Suprapubic skin (tissue), 4 donors: ENCODE measurements at regions not wholly inside any gene's neighbourhood (a gene's known extent, or its start where the extent isn't known, plus 50 kb on each side); places are given as distances from the start of the nearest gene placed in this dataset.

Experiments
- DNase-seq, 2 donors: peaks; one replicate each; pipeline ENCODE4 v3.0.0-alpha.2; 2019; ENCODE audit warnings: low spot score in 2 of 2
- H3K27ac ChIP-seq: fragments of 200-600 bp; sonication (generic); one replicate; pipeline ENCODE4 v1.5.1; 2019
- H3K27me3 ChIP-seq: fragments of 200-600 bp; sonication (generic); one replicate; pipeline ENCODE4 v1.5.1; 2019
- H3K36me3 ChIP-seq: fragments of 200-600 bp; sonication (generic); one replicate; pipeline ENCODE4 v1.5.1; 2019
- H3K4me1 ChIP-seq: fragments of 200-600 bp; sonication (generic); one replicate; pipeline ENCODE4 v1.5.1; 2019
- H3K4me3 ChIP-seq: fragments of 200-600 bp; sonication (generic); one replicate; pipeline ENCODE4 v1.5.1; 2019; ENCODE audit warnings: mild to moderate bottlenecking
- H3K9me3 ChIP-seq: fragments of 200-600 bp; sonication (generic); one replicate; pipeline ENCODE4 v1.5.1; 2019
- EP300 ChIP-seq: sonication (generic); formaldehyde crosslinking; IDR thresholded peaks from one replicate; pipeline ENCODE4 v1.6.1; 2017; ENCODE audit warnings: antibody characterized with exemption
- POLR2A ChIP-seq, 2 donors: fragments of 450-650 bp; IDR thresholded peaks; one replicate each; pipeline ENCODE4 v1.6.1; 2017; ENCODE audit warnings: antibody characterized with exemption in 2 of 2, mild to moderate bottlenecking in 2 of 2, moderate library complexity in 2 of 2
- POLR2AphosphoS5 ChIP-seq, 3 donors: sonication (generic); formaldehyde crosslinking; IDR thresholded peaks; one replicate each; pipeline ENCODE4 v1.6.1; 2017; ENCODE audit warnings: antibody characterized with exemption in 3 of 3
- WGBS: methylation state at CpG from one replicate; pipeline ENCODE4 v1.1.5; 2018; 5-methylcytosine and 5-hydroxymethylcytosine counted together
- TF ChIP-seq, protein P1 (sequence below), 2 donors: fragments of 200-600 bp in 1 of 2; fragments of 450-650 bp in 1 of 2; sonication (generic) in 1 of 2; IDR thresholded peaks; one replicate each; pipeline ENCODE4 v1.5.1; 2016 to 2019; ENCODE audit warnings: antibody characterized with exemption in 2 of 2, mild to moderate bottlenecking in 1 of 2, moderate library complexity in 1 of 2

DNA sequence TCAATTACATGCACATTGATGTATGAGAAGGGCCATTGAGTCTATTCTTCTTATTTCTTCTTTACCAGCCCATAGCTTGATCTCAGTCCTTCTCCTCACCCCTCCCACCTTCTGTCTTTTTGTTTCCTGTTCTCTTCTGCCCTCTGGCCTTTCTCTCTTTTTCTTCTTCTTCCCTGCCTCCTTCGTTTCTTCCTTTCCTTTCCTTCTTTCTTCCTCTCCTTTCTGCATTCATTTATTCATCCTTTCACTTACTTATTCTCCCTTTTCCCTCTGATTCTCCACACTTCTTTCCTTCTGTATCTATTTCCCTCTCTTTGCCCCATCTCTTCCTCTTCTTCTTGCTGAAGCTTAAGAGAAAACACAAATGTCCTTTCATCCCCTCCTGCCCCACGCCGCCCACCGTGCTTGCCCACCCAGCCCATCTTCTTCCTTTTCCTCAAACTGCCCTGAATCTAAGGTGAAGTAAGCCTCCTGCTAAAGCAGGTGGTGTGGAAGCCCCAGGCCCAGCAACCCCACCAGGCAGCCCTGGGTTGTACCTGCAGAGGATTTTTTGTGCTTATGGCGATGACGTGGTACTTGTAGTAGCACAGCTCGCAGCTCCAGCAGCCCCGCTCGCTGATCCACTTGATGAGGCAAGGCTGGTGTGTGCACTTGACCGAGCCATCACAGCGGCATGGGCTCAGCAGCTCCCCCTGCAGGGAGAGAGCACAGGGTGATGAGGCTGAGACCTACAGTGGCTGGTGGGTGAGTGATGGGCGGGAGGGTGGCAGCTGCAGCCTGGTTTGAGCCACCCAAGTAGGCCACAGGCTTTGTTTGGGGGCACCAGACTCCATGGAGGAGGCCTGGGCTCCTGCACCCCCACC is 89.0 kb downstream of the MARCHF4 start:
- H3K9me3 ChIP-seq, result no peaks in the 10 kb centered on the region
- DNase-seq, result no peak
- H3K4me3 ChIP-seq, result no peak overlapping the region
- WGBS, result 91% methylated on average over 11 of the region's 12 CpGs
- H3K4me1 ChIP-seq, result peaks cover 17% of the 10 kb centered on the region
- H3K27me3 ChIP-seq, result peaks cover 6% of the 10 kb centered on the region
- TF ChIP-seq EP300 (no peak), POLR2AphosphoS5 (IDR thresholded peaks at IDR 0.05) (no peak), POLR2A (IDR thresholded peaks at IDR 0.05) (no peak)
- TF ChIP-seq, protein P1, sequence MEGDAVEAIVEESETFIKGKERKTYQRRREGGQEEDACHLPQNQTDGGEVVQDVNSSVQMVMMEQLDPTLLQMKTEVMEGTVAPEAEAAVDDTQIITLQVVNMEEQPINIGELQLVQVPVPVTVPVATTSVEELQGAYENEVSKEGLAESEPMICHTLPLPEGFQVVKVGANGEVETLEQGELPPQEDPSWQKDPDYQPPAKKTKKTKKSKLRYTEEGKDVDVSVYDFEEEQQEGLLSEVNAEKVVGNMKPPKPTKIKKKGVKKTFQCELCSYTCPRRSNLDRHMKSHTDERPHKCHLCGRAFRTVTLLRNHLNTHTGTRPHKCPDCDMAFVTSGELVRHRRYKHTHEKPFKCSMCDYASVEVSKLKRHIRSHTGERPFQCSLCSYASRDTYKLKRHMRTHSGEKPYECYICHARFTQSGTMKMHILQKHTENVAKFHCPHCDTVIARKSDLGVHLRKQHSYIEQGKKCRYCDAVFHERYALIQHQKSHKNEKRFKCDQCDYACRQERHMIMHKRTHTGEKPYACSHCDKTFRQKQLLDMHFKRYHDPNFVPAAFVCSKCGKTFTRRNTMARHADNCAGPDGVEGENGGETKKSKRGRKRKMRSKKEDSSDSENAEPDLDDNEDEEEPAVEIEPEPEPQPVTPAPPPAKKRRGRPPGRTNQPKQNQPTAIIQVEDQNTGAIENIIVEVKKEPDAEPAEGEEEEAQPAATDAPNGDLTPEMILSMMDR (IDR thresholded peaks at IDR 0.05), result no peak
- no peak overlapping the region for H3K27ac ChIP-seq
- H3K36me3 ChIP-seq, result no peaks in the 10 kb centered on the region

DNA sequence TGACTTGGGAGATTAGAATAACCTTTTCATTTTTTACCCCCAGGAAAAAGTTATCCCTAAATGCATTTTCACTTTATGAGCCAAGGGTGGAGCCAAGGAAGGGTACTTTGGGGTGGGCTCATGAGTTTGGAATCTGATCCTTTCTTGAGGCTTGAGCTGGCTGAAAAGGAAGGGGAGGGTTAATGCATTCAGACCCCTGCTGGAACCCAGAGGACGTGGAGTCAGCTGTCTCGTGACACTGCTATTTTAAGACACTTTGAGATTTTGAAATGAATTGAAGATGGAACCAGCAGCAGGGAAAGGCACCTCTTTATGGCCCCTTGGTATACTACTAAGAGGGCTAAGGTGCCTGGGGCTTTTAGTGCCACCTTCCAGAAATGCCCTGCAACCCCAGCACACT is 90.4 kb downstream of the MARCHF4 start:
- H3K4me1 ChIP-seq, result peaks cover 12% of the 10 kb centered on the region
- 43% methylated on average over 2 of the region's 2 CpGs for WGBS

DNA sequence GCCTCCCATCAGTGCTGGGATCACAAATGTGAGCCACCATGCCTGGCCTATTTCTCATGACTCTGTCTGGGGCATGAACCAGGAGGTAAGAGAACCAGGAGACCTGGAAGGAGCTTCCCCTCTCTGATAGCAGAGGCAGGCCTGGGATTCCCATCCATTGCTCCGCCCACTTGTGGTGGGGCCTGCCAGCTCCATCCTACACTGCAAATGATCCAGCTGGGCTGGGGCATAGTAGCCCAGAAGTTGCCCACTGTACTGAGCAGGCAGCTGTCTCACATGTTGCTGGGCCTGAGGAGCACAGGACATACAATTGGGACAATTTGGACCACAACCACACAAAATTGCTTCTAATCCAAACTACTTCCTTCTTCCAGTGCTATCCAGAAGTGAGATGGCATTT is 91.0 kb downstream of the MARCHF4 start:
- Histone ChIP-seq H3K27me3 (peaks cover 6% of the 10 kb centered on the region), H3K27ac (no peak overlapping the region), H3K4me1 (peaks cover 12% of the 10 kb centered on the region), H3K4me3 (no peak overlapping the region), H3K9me3 (no peaks in the 10 kb centered on the region), H3K36me3 (no peaks in the 10 kb centered on the region)
- TF ChIP-seq EP300 (no peak), POLR2A (IDR thresholded peaks at IDR 0.05) (no peak), POLR2AphosphoS5 (IDR thresholded peaks at IDR 0.05) (no peak)
- TF ChIP-seq, protein P1 (IDR thresholded peaks at IDR 0.05), result no peak
- 80% methylated on average over 1 of the region's 1 CpG for WGBS
- no peak for DNase-seq

More for the DNA sequence above, 90.4 kb downstream of the MARCHF4 start:
- TF ChIP-seq, protein P1 (IDR thresholded peaks at IDR 0.05), result no peak
- no peak for TF ChIP-seq POLR2AphosphoS5 (IDR thresholded peaks at IDR 0.05)
- no peak for TF ChIP-seq EP300
- no peak for TF ChIP-seq POLR2A (IDR thresholded peaks at IDR 0.05)
- H3K27ac ChIP-seq, result no peak overlapping the region
- H3K9me3 ChIP-seq, result no peaks in the 10 kb centered on the region
- no peak for DNase-seq
- H3K4me3 ChIP-seq, result no peak overlapping the region
- H3K36me3 ChIP-seq, result no peaks in the 10 kb centered on the region
- peaks cover 6% of the 10 kb centered on the region for H3K27me3 ChIP-seq

DNA sequence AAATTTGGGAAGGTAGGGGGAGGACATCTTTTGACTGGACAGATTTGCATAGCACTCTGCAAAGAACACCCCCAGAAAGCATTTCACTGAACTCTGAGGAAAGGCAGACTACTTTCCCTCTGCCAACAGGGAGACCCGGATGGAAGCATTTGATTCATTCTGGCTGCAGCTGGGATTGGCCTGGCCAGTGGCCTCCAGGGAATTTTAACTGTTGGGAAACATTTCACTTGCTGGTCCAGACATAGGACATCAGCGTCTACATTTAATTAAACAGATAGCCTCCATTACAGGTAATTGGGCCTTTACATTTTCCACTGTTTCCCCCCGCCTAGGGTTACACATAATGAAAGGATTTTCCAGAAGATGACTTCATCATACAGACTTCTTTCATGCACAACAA is 92.8 kb downstream of the MARCHF4 start:
- Histone ChIP-seq H3K4me1 (peaks cover 6% of the 10 kb centered on the region), H3K36me3 (no peaks in the 10 kb centered on the region), H3K4me3 (no peak overlapping the region), H3K27ac (no peak overlapping the region), H3K9me3 (no peaks in the 10 kb centered on the region), H3K27me3 (no peaks in the 10 kb centered on the region)
- WGBS, result 38% methylated on average over 3 of the region's 3 CpGs
- no peak for TF ChIP-seq POLR2AphosphoS5 (IDR thresholded peaks at IDR 0.05)
- no peak for TF ChIP-seq EP300
- TF ChIP-seq POLR2A (IDR thresholded peaks at IDR 0.05), result no peak
- TF ChIP-seq, protein P1 (IDR thresholded peaks at IDR 0.05), result no peak
- no peak for DNase-seq

DNA sequence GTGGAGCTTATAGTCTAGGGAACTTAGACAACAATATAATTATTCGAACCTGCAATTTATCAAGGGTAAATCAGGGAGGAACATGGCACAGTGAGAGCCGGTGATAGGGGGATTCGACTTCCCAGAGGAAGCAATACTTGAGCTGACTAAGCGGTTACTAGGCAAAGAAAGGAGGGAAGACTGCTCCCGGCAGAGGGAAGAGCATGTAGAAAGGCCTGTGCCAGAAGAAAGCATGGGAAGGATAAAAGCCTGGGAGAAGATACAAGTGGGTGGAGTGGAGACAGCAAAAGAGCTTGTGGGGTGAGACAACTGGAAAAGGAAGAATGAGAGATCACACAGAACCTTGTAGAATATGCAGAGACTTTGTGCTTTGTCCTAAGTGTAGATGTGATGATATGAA is 93.3 kb downstream of the MARCHF4 start:
- Histone ChIP-seq H3K4me1 (peaks cover 10% of the 10 kb centered on the region), H3K27me3 (no peaks in the 10 kb centered on the region), H3K4me3 (no peak overlapping the region), H3K27ac (no peak overlapping the region), H3K36me3 (no peaks in the 10 kb centered on the region), H3K9me3 (no peaks in the 10 kb centered on the region)
- WGBS, result 60% methylated on average over 5 of the region's 5 CpGs
- no peak for DNase-seq
- no peak for TF ChIP-seq EP300
- no peak for TF ChIP-seq POLR2AphosphoS5 (IDR thresholded peaks at IDR 0.05)
- TF ChIP-seq POLR2A (IDR thresholded peaks at IDR 0.05), result no peak
- TF ChIP-seq, protein P1 (IDR thresholded peaks at IDR 0.05), result no peak
